Mammary epithelial cell (primary cell): ENCODE measurements at regions not wholly inside any gene's neighbourhood (a gene's known extent, or its start where the extent isn't known, plus 50 kb on each side); places are given as distances from the start of the nearest gene placed in this dataset.

Experiments used
- CTCF ChIP-seq, 2 donors: IDR thresholded peaks in 1 of 2; conservative IDR thresholded peaks in 1 of 2; 2 replicates each; pipeline ENCODE4 v1.5.1; 2011 to 2012; ENCODE audit warnings: inconsistent platforms in 2 of 2, low read length in 2 of 2, mild to moderate bottlenecking in 2 of 2, control low read depth in 1 of 2, low read depth in 1 of 2; ENCODE audit not compliant: insufficient read depth in 1 of 2; ENCODE audit errors: extremely low read depth in 1 of 2
- EZH2 ChIP-seq: IDR thresholded peaks from 2 replicates; pipeline ENCODE4 v1.6.1; 2012; ENCODE audit warnings: low read length, inconsistent platforms, borderline replicate concordance

- no peak for TF ChIP-seq CTCF (conservative IDR thresholded peaks at IDR 0.05 in 1 of 2, IDR thresholded peaks at IDR 0.05 in 1 of 2; ENCODE audit: extremely low read depth in 1 of 2, insufficient read depth in 1 of 2, low read depth in 1 of 2, low read length in 2 of 2)
- no peak for TF ChIP-seq EZH2
Observed at GRCh38 chr9:91073049-91073810, 271.6 kb downstream of the SYK start.
